H9 (cell line): ENCODE measurements at regions not wholly inside any gene's neighbourhood (a gene's known extent, or its start where the extent isn't known, plus 50 kb on each side); places are given as distances from the start of the nearest gene placed in this dataset.

Experiments used
- DNase-seq: peaks from one replicate; pipeline ENCODE4 v3.0.0-alpha.2; 2017
- H2AFZ ChIP-seq: one replicate; pipeline ENCODE4 v1.6.1; 2013; ENCODE audit warnings: mild to moderate bottlenecking, low read length, control low read depth, moderate library complexity
- H2AK5ac ChIP-seq: 2 replicates; pipeline ENCODE4 v1.6.1; 2013; ENCODE audit warnings: low read length, control low read depth, mixed read lengths; ENCODE audit not compliant: insufficient read length
- H2BK120ac ChIP-seq: one replicate; pipeline ENCODE4 v1.6.1; 2013; ENCODE audit warnings: low read depth, mild to moderate bottlenecking, low read length, control low read depth, inconsistent platforms; ENCODE audit not compliant: poor library complexity, severe bottlenecking
- H2BK12ac ChIP-seq: 2 replicates; pipeline ENCODE4 v1.6.1; 2013; ENCODE audit warnings: low read length, control low read depth, mixed read lengths, low read depth; ENCODE audit not compliant: insufficient read length
- H2BK15ac ChIP-seq: 2 replicates; pipeline ENCODE4 v1.6.1; 2013; ENCODE audit warnings: low read depth, low read length, control low read depth
- H2BK20ac ChIP-seq: one replicate; pipeline ENCODE4 v1.6.1; 2013; ENCODE audit warnings: low read depth, mild to moderate bottlenecking, low read length, control low read depth, inconsistent platforms; ENCODE audit not compliant: poor library complexity, severe bottlenecking
- H2BK5ac ChIP-seq: 2 replicates; pipeline ENCODE4 v1.6.1; 2013; ENCODE audit warnings: low read length, control low read depth, mixed read lengths; ENCODE audit not compliant: insufficient read length
- H3K14ac ChIP-seq: 2 replicates; pipeline ENCODE4 v1.6.1; 2013; ENCODE audit warnings: low read length, control low read depth; ENCODE audit not compliant: insufficient read depth
- H3K18ac ChIP-seq: 2 replicates; pipeline ENCODE4 v1.6.1; 2013; ENCODE audit warnings: low read depth, mild to moderate bottlenecking, mixed read lengths, low read length, control low read depth; ENCODE audit not compliant: insufficient read length
- H3K23ac ChIP-seq: 2 replicates; pipeline ENCODE4 v1.6.1; 2013; ENCODE audit warnings: low read length, control low read depth, mixed read lengths, low read depth; ENCODE audit not compliant: insufficient read length
- H3K23me2 ChIP-seq: 2 replicates; pipeline ENCODE4 v1.6.1; 2013; ENCODE audit warnings: low read depth, mild to moderate bottlenecking, mixed read lengths, low read length, control low read depth; ENCODE audit not compliant: insufficient read length, poor library complexity, severe bottlenecking
- H3K27ac ChIP-seq: 2 replicates; pipeline ENCODE4 v1.5.1; 2013; ENCODE audit warnings: low read length, control low read depth, mixed read lengths, low read depth; ENCODE audit not compliant: insufficient read length
- H3K27me3 ChIP-seq: 2 replicates; pipeline ENCODE4 v1.6.1; 2013; ENCODE audit warnings: low read length, control low read depth, inconsistent platforms; ENCODE audit not compliant: insufficient read depth
- H3K4ac ChIP-seq: 2 replicates; pipeline ENCODE4 v1.6.1; 2013; ENCODE audit warnings: low read depth, mild to moderate bottlenecking, control low read depth, inconsistent platforms, low read length, moderate library complexity
- H3K4me1 ChIP-seq: 2 replicates; pipeline ENCODE4 v1.6.1; 2013; ENCODE audit warnings: low read length, control low read depth, inconsistent platforms; ENCODE audit not compliant: insufficient read depth
- H3K4me2 ChIP-seq: 2 replicates; pipeline ENCODE4 v1.6.1; 2013; ENCODE audit warnings: low read length, control low read depth, mixed read lengths; ENCODE audit not compliant: insufficient read length, insufficient read depth
- H3K56ac ChIP-seq: 2 replicates; pipeline ENCODE4 v1.6.1; 2013; ENCODE audit warnings: low read depth, mild to moderate bottlenecking, mixed read lengths, low read length, control low read depth; ENCODE audit not compliant: insufficient read length
- H3K79me1 ChIP-seq: 2 replicates; pipeline ENCODE4 v1.6.1; 2013; ENCODE audit warnings: low read depth, mild to moderate bottlenecking, moderate library complexity, low read length, control low read depth, inconsistent platforms; ENCODE audit not compliant: insufficient read depth, poor library complexity, severe bottlenecking
- H3K79me2 ChIP-seq: 2 replicates; pipeline ENCODE4 v1.6.1; 2013; ENCODE audit warnings: low read length, control low read depth, inconsistent platforms; ENCODE audit not compliant: insufficient read depth
- H3K9ac ChIP-seq: 2 replicates; pipeline ENCODE4 v1.6.1; 2013; ENCODE audit warnings: low read length, control low read depth, mixed read lengths; ENCODE audit not compliant: insufficient read length; ENCODE audit errors: extremely low read depth
- H3K9me3 ChIP-seq: one replicate; pipeline ENCODE4 v1.6.1; 2013; ENCODE audit warnings: low read depth, low read length, inconsistent platforms; ENCODE audit not compliant: control insufficient read depth
- H3T11ph ChIP-seq: one replicate; pipeline ENCODE4 v1.6.1; 2013; ENCODE audit warnings: mild to moderate bottlenecking, low read length, control low read depth, inconsistent platforms
- H4K20me1 ChIP-seq: one replicate; pipeline ENCODE4 v1.6.1; 2013; ENCODE audit not compliant: control insufficient read depth, insufficient read length, insufficient read depth
- H4K5ac ChIP-seq: 2 replicates; pipeline ENCODE4 v1.6.1; 2013; ENCODE audit warnings: low read depth, mild to moderate bottlenecking, mixed read lengths, low read length, control low read depth; ENCODE audit not compliant: insufficient read length
- H4K8ac ChIP-seq: replicated peaks from 2 replicates; pipeline ENCODE4 v1.6.1; 2013; ENCODE audit warnings: low read length, control low read depth, mixed read lengths, low read depth; ENCODE audit not compliant: insufficient read length
- H4K91ac ChIP-seq: 2 replicates; pipeline ENCODE4 v1.6.1; 2013; ENCODE audit warnings: low read depth, mild to moderate bottlenecking, moderate library complexity, mixed read lengths, low read length, control low read depth; ENCODE audit not compliant: insufficient read length
- H3K27ac Mint-ChIP-seq, 3 experiments: 2 replicates in 2 of 3; 3 replicates in 1 of 3; pipeline ENCODE4 v1.8.0; 2020 to 2021; ENCODE audit warnings: mixed read lengths in 3 of 3, mild to moderate bottlenecking in 1 of 3, moderate library complexity in 1 of 3
- H3K27me3 Mint-ChIP-seq: 2 replicates; pipeline ENCODE4 v1.8.0; 2021; ENCODE audit warnings: low read depth, mild to moderate bottlenecking, moderate library complexity, mixed read lengths
- H3K36me3 Mint-ChIP-seq, 3 experiments: 2 replicates in 2 of 3; 3 replicates in 1 of 3; pipeline ENCODE4 v1.8.0; 2020 to 2021; ENCODE audit warnings: low read depth in 3 of 3, mixed read lengths in 3 of 3; ENCODE audit not compliant: insufficient read depth in 1 of 3
- H3K4me1 Mint-ChIP-seq, 2 experiments: 2 replicates each; pipeline ENCODE4 v1.8.0; 2020; ENCODE audit warnings: mixed read lengths in 2 of 2
- H3K4me3 Mint-ChIP-seq, 2 experiments: 2 replicates in 1 of 2; 3 replicates in 1 of 2; pipeline ENCODE4 v1.8.0; 2020 to 2021; ENCODE audit warnings: mild to moderate bottlenecking in 2 of 2, mixed read lengths in 2 of 2, moderate library complexity in 1 of 2
- H3K9me3 Mint-ChIP-seq, 2 experiments: 2 replicates in 1 of 2; 3 replicates in 1 of 2; pipeline ENCODE4 v1.8.0; 2020; ENCODE audit warnings: mild to moderate bottlenecking in 2 of 2, mixed read lengths in 2 of 2, moderate library complexity in 1 of 2
- CTCF ChIP-seq: fragments of 200-600 bp; sonication (generic); conservative IDR thresholded peaks from 3 replicates; pipeline ENCODE4 v1.8.0; 2021; ENCODE audit warnings: antibody characterized with exemption, mild to moderate bottlenecking
- WGBS: extraction: QIAGEN DNeasy Blood & Tissue Kit; methylation state at CpG from one replicate; pipeline ENCODE4 v1.1.7; 2013; ENCODE audit warnings: missing lambda C conversion rate, low lambda C conversion rate, mixed read lengths; ENCODE audit not compliant: insufficient read length; ENCODE audit errors: extremely low coverage; 5-methylcytosine and 5-hydroxymethylcytosine counted together

GRCh38 chr18:40338284-40338683 lies 1616.8 kb upstream of the PIK3C3 start:
- Histone ChIP-seq H3K27me3 (no peaks in the 10 kb centered on the region), H3K56ac (no peak overlapping the region), H3K23ac (no peak overlapping the region), H2AK5ac (no peak overlapping the region), H3K4ac (no peak overlapping the region), H3K79me1 (no peaks in the 10 kb centered on the region), H3K9ac (no peak overlapping the region), H3K27ac (no peak overlapping the region), H2BK20ac (no peak overlapping the region), H2BK120ac (no peak overlapping the region), H3K4me2 (no peak overlapping the region), H3K14ac (no peak overlapping the region), H3K4me1 (no peaks in the 10 kb centered on the region), H3K18ac (no peak overlapping the region), H3K79me2 (no peaks in the 10 kb centered on the region), H2BK15ac (no peak overlapping the region), H3K9me3 (no peaks in the 10 kb centered on the region), H2AFZ (no peak overlapping the region), H2BK12ac (no peak overlapping the region), H4K5ac (no peak overlapping the region), H4K20me1 (no peaks in the 10 kb centered on the region), H2BK5ac (no peak overlapping the region), H4K91ac (no peak overlapping the region), H3K23me2 (no peaks in the 10 kb centered on the region), H3T11ph (no peak overlapping the region), H4K8ac (no peak overlapping the region)
- DNase-seq: no peak
- Mint-ChIP-seq H3K4me1 (no peaks in the 10 kb centered on the region), H3K9me3 (peaks cover 4 to 6% of the 10 kb centered on the region in 2 experiments), H3K36me3 (peaks cover 0 to 5% (median 4%) of the 10 kb centered on the region in 3 experiments; a peak in 2 of 7 replicates), H3K4me3 (no peak overlapping the region), H3K27ac (no peak overlapping the region), H3K27me3 (no peaks in the 10 kb centered on the region)
- no CpG with 5 or more reads among the region's 1 CpG for WGBS
- no peak for TF ChIP-seq CTCF
